ENCODE measurements at regions not wholly inside any gene's neighbourhood (a gene's known extent, or its start where the extent isn't known, plus 50 kb on each side); places are given as distances from the start of the nearest gene placed in this dataset.

- no peak overlapping the region for H3K27ac Mint-ChIP-seq (ENCODE audit: unreplicated experiment)
- H3K27me3 Mint-ChIP-seq (ENCODE audit: low read depth) = peaks cover 19% of the 10 kb centered on the region
- no peak for DNase-seq (ENCODE audit: low spot score)
- H3K4me1 Mint-ChIP-seq (ENCODE audit: low read depth) = no peaks in the 10 kb centered on the region
- no peak for TF ChIP-seq CTCF (IDR thresholded peaks at IDR 0.05)
- no peaks in the 10 kb centered on the region for H3K36me3 Mint-ChIP-seq (ENCODE audit: low read depth)
- no peak overlapping the region for H3K4me3 Mint-ChIP-seq (ENCODE audit: unreplicated experiment)
- H3K9me3 Mint-ChIP-seq (ENCODE audit: low read depth) = peaks cover 6% of the 10 kb centered on the region
These were observed 116.3 kb upstream of the NECTIN1 start for GRCh38 chr11:119845305-119845704.

GRCh38 chr11:119844808-119845207 is 115.8 kb upstream of the NECTIN1 start:
- H3K4me3 Mint-ChIP-seq (ENCODE audit: unreplicated experiment) = no peak overlapping the region
- peaks cover 18% of the 10 kb centered on the region for H3K27me3 Mint-ChIP-seq (ENCODE audit: low read depth)
- no peak for DNase-seq (ENCODE audit: low spot score)
- peaks cover 6% of the 10 kb centered on the region for H3K9me3 Mint-ChIP-seq (ENCODE audit: low read depth)
- H3K4me1 Mint-ChIP-seq (ENCODE audit: low read depth) = no peaks in the 10 kb centered on the region
- no peak overlapping the region for H3K27ac Mint-ChIP-seq (ENCODE audit: unreplicated experiment)
- H3K36me3 Mint-ChIP-seq (ENCODE audit: low read depth) = no peaks in the 10 kb centered on the region
- no peak for TF ChIP-seq CTCF (IDR thresholded peaks at IDR 0.05)

GRCh38 chr11:119843877-119844276 is 114.9 kb upstream of the NECTIN1 start:
- Mint-ChIP-seq H3K4me3 (ENCODE audit: unreplicated experiment) (no peak overlapping the region), H3K27ac (ENCODE audit: unreplicated experiment) (no peak overlapping the region), H3K4me1 (ENCODE audit: low read depth) (no peaks in the 10 kb centered on the region), H3K27me3 (ENCODE audit: low read depth) (peaks cover 21% of the 10 kb centered on the region), H3K36me3 (ENCODE audit: low read depth) (no peaks in the 10 kb centered on the region), H3K9me3 (ENCODE audit: low read depth) (peaks cover 6% of the 10 kb centered on the region)
- no peak for DNase-seq (ENCODE audit: low spot score)
- no peak for TF ChIP-seq CTCF (IDR thresholded peaks at IDR 0.05)

GRCh38 chr11:119842731-119843130 is 113.7 kb upstream of the NECTIN1 start:
- no peak overlapping the region for H3K4me3 Mint-ChIP-seq (ENCODE audit: unreplicated experiment)
- no peak overlapping the region for H3K27ac Mint-ChIP-seq (ENCODE audit: unreplicated experiment)
- peaks cover 6% of the 10 kb centered on the region for H3K9me3 Mint-ChIP-seq (ENCODE audit: low read depth)
- DNase-seq (ENCODE audit: low spot score) = no peak
- H3K4me1 Mint-ChIP-seq (ENCODE audit: low read depth) = no peaks in the 10 kb centered on the region
- H3K36me3 Mint-ChIP-seq (ENCODE audit: low read depth) = no peaks in the 10 kb centered on the region
- H3K27me3 Mint-ChIP-seq (ENCODE audit: low read depth) = peaks cover 30% of the 10 kb centered on the region
- no peak for TF ChIP-seq CTCF (IDR thresholded peaks at IDR 0.05)

- Mint-ChIP-seq H3K4me1 (ENCODE audit: low read depth) (peaks cover 4% of the 10 kb centered on the region), H3K36me3 (ENCODE audit: low read depth) (no peaks in the 10 kb centered on the region), H3K9me3 (ENCODE audit: low read depth) (peaks cover 10% of the 10 kb centered on the region), H3K4me3 (ENCODE audit: unreplicated experiment) (no peak overlapping the region), H3K27me3 (ENCODE audit: low read depth) (peaks cover 43% of the 10 kb centered on the region), H3K27ac (ENCODE audit: unreplicated experiment) (no peak overlapping the region)
- no peak for TF ChIP-seq CTCF (IDR thresholded peaks at IDR 0.05)
- DNase-seq (ENCODE audit: low spot score) = no peak
These were observed 110.6 kb upstream of the NECTIN1 start for GRCh38 chr11:119839476-119840133.

All from chondrocyte (in vitro differentiated cells).